ENCODE measurements at regions not wholly inside any gene's neighbourhood (a gene's known extent, or its start where the extent isn't known, plus 50 kb on each side); places are given as distances from the start of the nearest gene placed in this dataset.

DNA sequence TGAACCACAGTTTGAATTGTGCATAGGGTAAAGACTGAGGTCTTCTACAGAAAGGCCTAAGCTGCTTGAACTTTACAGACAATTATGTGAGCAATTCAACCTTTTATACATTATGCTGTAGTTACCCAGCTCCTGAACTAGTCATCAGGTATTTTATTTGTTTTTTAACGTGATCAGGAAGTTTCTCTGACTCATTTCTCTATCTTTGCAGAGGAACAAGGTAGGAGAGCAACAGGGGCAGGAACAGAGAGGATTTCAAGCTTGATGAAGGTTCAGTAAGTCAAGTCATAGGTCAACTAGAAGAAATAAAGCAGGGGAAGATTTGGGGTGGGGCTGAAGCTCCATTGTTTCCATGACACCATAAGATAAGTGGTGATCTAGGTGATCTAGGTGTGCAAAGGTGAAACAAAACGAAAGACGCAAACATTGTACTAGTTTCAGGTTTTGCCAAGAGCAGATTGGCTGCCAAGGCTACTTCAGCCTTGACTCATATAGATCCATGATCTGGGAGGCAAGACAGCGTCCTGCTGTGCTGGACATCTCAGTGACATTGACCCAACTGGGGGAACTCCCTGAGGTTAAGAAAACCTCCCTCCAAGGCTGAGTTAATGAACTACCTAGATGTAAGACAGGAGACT, 198.1 kb downstream of the DAD1 start:
- TF ChIP-seq, protein P1, sequence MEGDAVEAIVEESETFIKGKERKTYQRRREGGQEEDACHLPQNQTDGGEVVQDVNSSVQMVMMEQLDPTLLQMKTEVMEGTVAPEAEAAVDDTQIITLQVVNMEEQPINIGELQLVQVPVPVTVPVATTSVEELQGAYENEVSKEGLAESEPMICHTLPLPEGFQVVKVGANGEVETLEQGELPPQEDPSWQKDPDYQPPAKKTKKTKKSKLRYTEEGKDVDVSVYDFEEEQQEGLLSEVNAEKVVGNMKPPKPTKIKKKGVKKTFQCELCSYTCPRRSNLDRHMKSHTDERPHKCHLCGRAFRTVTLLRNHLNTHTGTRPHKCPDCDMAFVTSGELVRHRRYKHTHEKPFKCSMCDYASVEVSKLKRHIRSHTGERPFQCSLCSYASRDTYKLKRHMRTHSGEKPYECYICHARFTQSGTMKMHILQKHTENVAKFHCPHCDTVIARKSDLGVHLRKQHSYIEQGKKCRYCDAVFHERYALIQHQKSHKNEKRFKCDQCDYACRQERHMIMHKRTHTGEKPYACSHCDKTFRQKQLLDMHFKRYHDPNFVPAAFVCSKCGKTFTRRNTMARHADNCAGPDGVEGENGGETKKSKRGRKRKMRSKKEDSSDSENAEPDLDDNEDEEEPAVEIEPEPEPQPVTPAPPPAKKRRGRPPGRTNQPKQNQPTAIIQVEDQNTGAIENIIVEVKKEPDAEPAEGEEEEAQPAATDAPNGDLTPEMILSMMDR (conservative IDR thresholded peaks at IDR 0.05; ENCODE audit: low read length) = no peak
- no peak for TF ChIP-seq EZH2phosphoT487 (IDR thresholded peaks at IDR 0.05; ENCODE audit: borderline replicate concordance)

Measured in Loucy (cell line).